ENCODE measurements at regions not wholly inside any gene's neighbourhood (a gene's known extent, or its start where the extent isn't known, plus 50 kb on each side); places are given as distances from the start of the nearest gene placed in this dataset.

DNA sequence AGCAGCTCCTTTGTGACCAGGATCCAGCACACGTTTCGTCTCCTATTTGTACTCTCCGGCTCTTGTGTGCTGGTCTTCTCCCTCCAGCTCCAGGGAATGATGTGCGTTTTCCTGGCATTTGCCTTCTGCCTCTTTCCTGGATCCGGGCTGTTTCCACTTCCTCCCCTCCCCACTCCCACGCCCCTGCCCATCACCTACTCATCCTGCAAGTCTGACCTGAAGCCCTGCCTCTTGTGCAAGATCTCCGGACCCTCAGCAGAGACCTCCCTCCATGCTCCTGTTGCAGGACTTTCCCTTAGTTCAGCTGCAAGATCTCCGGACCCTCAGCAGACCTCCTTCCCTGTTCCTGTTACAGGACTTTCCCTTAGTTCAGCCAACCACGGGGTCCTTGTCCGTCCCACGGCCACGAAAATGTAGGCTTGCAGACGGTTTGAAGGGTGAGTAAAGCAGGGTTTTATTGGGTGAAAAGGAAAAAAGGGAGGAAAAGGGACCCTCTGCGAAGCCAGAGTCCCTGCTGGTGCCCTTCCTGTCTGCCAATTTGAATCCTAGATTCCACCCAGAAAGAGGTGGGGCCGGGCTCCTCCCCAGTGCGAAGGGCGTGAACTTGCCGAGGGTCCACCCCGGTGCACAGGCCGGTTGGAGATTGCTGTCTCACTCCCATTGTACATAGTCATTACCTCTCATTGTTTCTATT, 74.4 kb upstream of the IRF2 start (continued):
- TF ChIP-seq, protein P1, sequence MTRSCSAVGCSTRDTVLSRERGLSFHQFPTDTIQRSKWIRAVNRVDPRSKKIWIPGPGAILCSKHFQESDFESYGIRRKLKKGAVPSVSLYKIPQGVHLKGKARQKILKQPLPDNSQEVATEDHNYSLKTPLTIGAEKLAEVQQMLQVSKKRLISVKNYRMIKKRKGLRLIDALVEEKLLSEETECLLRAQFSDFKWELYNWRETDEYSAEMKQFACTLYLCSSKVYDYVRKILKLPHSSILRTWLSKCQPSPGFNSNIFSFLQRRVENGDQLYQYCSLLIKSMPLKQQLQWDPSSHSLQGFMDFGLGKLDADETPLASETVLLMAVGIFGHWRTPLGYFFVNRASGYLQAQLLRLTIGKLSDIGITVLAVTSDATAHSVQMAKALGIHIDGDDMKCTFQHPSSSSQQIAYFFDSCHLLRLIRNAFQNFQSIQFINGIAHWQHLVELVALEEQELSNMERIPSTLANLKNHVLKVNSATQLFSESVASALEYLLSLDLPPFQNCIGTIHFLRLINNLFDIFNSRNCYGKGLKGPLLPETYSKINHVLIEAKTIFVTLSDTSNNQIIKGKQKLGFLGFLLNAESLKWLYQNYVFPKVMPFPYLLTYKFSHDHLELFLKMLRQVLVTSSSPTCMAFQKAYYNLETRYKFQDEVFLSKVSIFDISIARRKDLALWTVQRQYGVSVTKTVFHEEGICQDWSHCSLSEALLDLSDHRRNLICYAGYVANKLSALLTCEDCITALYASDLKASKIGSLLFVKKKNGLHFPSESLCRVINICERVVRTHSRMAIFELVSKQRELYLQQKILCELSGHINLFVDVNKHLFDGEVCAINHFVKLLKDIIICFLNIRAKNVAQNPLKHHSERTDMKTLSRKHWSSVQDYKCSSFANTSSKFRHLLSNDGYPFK (CRISPR knock-in tag; IDR thresholded peaks at IDR 0.05; ENCODE audit: borderline replicate concordance), result no peak
- no peak for TF ChIP-seq ZNF3 (CRISPR knock-in tag; IDR thresholded peaks at IDR 0.05)
- TF ChIP-seq JARID2 (CRISPR knock-in tag; IDR thresholded peaks at IDR 0.05; ENCODE audit: insufficient replicate concordance), result no peak
- TF ChIP-seq, protein P2, sequence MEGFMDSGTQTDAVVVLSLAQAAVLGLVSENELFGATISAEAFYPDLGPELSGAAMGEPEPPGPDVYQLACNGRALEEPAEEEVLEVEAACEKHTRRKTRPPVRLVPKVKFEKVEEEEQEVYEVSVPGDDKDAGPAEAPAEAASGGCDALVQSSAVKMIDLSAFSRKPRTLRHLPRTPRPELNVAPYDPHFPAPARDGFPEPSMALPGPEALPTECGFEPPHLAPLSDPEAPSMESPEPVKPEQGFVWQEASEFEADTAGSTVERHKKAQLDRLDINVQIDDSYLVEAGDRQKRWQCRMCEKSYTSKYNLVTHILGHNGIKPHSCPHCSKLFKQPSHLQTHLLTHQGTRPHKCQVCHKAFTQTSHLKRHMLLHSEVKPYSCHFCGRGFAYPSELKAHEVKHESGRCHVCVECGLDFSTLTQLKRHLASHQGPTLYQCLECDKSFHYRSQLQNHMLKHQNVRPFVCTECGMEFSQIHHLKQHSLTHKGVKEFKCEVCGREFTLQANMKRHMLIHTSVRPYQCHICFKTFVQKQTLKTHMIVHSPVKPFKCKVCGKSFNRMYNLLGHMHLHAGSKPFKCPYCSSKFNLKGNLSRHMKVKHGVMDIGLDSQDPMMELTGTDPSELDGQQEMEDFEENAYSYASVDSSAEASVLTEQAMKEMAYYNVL (CRISPR knock-in tag; IDR thresholded peaks at IDR 0.05; ENCODE audit: borderline replicate concordance), result peak; percentile 37; the same call in 1 of the 2 replicates
- TF ChIP-seq NPAS2 (CRISPR knock-in tag; IDR thresholded peaks at IDR 0.05; ENCODE audit: borderline replicate concordance), result no peak
- no peak for TF ChIP-seq FOXA1 (IDR thresholded peaks at IDR 0.05)
- TF ChIP-seq FOXA1 (CRISPR knock-in tag; IDR thresholded peaks at IDR 0.05), result no peak
- no peak for TF ChIP-seq RAD51 (IDR thresholded peaks at IDR 0.05; ENCODE audit: borderline replicate concordance)
- TF ChIP-seq KDM6A (CRISPR knock-in tag; IDR thresholded peaks at IDR 0.05; ENCODE audit: low read depth), result no peak
- TF ChIP-seq ZSCAN30 (CRISPR knock-in tag; IDR thresholded peaks at IDR 0.05), result no peak
- TF ChIP-seq YY1 (IDR thresholded peaks at IDR 0.05; ENCODE audit: insufficient read depth, insufficient replicate concordance, low read depth, low read length), result no peak
- TF ChIP-seq, protein P3, sequence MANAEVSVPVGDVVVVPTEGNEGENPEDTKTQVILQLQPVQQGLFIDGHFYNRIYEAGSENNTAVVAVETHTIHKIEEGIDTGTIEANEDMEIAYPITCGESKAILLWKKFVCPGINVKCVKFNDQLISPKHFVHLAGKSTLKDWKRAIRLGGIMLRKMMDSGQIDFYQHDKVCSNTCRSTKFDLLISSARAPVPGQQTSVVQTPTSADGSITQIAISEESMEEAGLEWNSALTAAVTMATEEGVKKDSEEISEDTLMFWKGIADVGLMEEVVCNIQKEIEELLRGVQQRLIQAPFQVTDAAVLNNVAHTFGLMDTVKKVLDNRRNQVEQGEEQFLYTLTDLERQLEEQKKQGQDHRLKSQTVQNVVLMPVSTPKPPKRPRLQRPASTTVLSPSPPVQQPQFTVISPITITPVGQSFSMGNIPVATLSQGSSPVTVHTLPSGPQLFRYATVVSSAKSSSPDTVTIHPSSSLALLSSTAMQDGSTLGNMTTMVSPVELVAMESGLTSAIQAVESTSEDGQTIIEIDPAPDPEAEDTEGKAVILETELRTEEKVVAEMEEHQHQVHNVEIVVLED (CRISPR knock-in tag; IDR thresholded peaks at IDR 0.05; ENCODE audit: borderline replicate concordance), result no peak
- TF ChIP-seq, protein P4, sequence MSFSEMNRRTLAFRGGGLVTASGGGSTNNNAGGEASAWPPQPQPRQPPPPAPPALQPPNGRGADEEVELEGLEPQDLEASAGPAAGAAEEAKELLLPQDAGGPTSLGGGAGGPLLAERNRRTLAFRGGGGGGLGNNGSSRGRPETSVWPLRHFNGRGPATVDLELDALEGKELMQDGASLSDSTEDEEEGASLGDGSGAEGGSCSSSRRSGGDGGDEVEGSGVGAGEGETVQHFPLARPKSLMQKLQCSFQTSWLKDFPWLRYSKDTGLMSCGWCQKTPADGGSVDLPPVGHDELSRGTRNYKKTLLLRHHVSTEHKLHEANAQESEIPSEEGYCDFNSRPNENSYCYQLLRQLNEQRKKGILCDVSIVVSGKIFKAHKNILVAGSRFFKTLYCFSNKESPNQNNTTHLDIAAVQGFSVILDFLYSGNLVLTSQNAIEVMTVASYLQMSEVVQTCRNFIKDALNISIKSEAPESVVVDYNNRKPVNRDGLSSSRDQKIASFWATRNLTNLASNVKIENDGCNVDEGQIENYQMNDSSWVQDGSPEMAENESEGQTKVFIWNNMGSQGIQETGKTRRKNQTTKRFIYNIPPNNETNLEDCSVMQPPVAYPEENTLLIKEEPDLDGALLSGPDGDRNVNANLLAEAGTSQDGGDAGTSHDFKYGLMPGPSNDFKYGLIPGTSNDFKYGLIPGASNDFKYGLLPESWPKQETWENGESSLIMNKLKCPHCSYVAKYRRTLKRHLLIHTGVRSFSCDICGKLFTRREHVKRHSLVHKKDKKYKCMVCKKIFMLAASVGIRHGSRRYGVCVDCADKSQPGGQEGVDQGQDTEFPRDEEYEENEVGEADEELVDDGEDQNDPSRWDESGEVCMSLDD (CRISPR knock-in tag; IDR thresholded peaks at IDR 0.05; ENCODE audit: borderline replicate concordance), result no peak
- no peak for TF ChIP-seq SP140L (CRISPR knock-in tag; IDR thresholded peaks at IDR 0.05; ENCODE audit: borderline replicate concordance)
- no peak for TF ChIP-seq FIP1L1 (IDR thresholded peaks at IDR 0.05; ENCODE audit: borderline replicate concordance, insufficient read depth, low read depth, low read length)
- TF ChIP-seq NFYC (CRISPR knock-in tag; IDR thresholded peaks at IDR 0.05), result no peak
- TF ChIP-seq, protein P5, sequence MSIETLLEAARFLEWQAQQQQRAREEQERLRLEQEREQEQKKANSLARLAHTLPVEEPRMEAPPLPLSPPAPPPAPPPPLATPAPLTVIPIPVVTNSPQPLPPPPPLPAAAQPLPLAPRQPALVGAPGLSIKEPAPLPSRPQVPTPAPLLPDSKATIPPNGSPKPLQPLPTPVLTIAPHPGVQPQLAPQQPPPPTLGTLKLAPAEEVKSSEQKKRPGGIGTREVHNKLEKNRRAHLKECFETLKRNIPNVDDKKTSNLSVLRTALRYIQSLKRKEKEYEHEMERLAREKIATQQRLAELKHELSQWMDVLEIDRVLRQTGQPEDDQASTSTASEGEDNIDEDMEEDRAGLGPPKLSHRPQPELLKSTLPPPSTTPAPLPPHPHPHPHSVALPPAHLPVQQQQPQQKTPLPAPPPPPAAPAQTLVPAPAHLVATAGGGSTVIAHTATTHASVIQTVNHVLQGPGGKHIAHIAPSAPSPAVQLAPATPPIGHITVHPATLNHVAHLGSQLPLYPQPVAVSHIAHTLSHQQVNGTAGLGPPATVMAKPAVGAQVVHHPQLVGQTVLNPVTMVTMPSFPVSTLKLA (IDR thresholded peaks at IDR 0.05), result no peak
- no peak for TF ChIP-seq PITX1 (CRISPR knock-in tag; IDR thresholded peaks at IDR 0.05)
- no peak for TF ChIP-seq FOXM1 (CRISPR knock-in tag; IDR thresholded peaks at IDR 0.05)

Data from HepG2 (cell line).